ENCODE measurements at regions not wholly inside any gene's neighbourhood (a gene's known extent, or its start where the extent isn't known, plus 50 kb on each side); places are given as distances from the start of the nearest gene placed in this dataset.

GRCh38 chr13:72462726-72463125, 264.7 kb downstream of the MZT1 start:
- H3F3A ChIP-seq (ENCODE audit: insufficient read depth, low read length), result no peaks in the 10 kb centered on the region
- H3K27me3 ChIP-seq (ENCODE audit: insufficient read depth, low read length), result no peaks in the 10 kb centered on the region
- H3K79me2 ChIP-seq (ENCODE audit: insufficient read depth, low read length), result no peaks in the 10 kb centered on the region

GRCh38 chr13:72462166-72462565, 265.3 kb downstream of the MZT1 start:
- Histone ChIP-seq H3K4me2 (ENCODE audit: low read length) (no peak overlapping the region), H3K27me3 (ENCODE audit: insufficient read depth, low read length) (no peaks in the 10 kb centered on the region), H3K4me1 (ENCODE audit: insufficient read depth, low read length, severe bottlenecking) (no peaks in the 10 kb centered on the region), H3K36me3 (ENCODE audit: insufficient read depth, low read length) (no peaks in the 10 kb centered on the region), H3K4me3 (ENCODE audit: low read depth, low read length, poor library complexity, severe bottlenecking) (no peak overlapping the region), H3K9me3 (ENCODE audit: low read length) (no peaks in the 10 kb centered on the region), H2AFZ (ENCODE audit: low read length) (no peak overlapping the region), H3K9me2 (ENCODE audit: low read depth, low read length) (no peaks in the 10 kb centered on the region), H4K20me1 (ENCODE audit: insufficient read depth, low read length) (no peaks in the 10 kb centered on the region), H3K27ac (ENCODE audit: low read depth, low read length, poor library complexity, severe bottlenecking) (no peak overlapping the region), H3K79me2 (ENCODE audit: insufficient read depth, low read length) (no peaks in the 10 kb centered on the region), H3K9ac (ENCODE audit: low read length) (no peak overlapping the region), H3F3A (ENCODE audit: insufficient read depth, low read length) (no peaks in the 10 kb centered on the region)
- TF ChIP-seq CTCF (IDR thresholded peaks at IDR 0.05; ENCODE audit: low read length), result no peak
- TF ChIP-seq EZH2 (IDR thresholded peaks at IDR 0.05; ENCODE audit: borderline replicate concordance, low read length), result no peak

More at GRCh38 chr13:72462726-72463125, 264.7 kb downstream of the MZT1 start:
- Histone ChIP-seq H2AFZ (ENCODE audit: low read length) (no peak overlapping the region), H3K4me3 (ENCODE audit: low read depth, low read length, poor library complexity, severe bottlenecking) (no peak overlapping the region), H3K4me2 (ENCODE audit: low read length) (no peak overlapping the region), H3K9me2 (ENCODE audit: low read depth, low read length) (no peaks in the 10 kb centered on the region), H3K9ac (ENCODE audit: low read length) (no peak overlapping the region), H3K27ac (ENCODE audit: low read depth, low read length, poor library complexity, severe bottlenecking) (no peak overlapping the region), H3K4me1 (ENCODE audit: insufficient read depth, low read length, severe bottlenecking) (no peaks in the 10 kb centered on the region), H3K36me3 (ENCODE audit: insufficient read depth, low read length) (no peaks in the 10 kb centered on the region), H3K9me3 (ENCODE audit: low read length) (no peaks in the 10 kb centered on the region), H4K20me1 (ENCODE audit: insufficient read depth, low read length) (no peaks in the 10 kb centered on the region)
- TF ChIP-seq CTCF (IDR thresholded peaks at IDR 0.05; ENCODE audit: low read length), result no peak
- no peak for TF ChIP-seq EZH2 (IDR thresholded peaks at IDR 0.05; ENCODE audit: borderline replicate concordance, low read length)

- H3K9me2 ChIP-seq (ENCODE audit: low read depth, low read length), result no peaks in the 10 kb centered on the region
- no peak overlapping the region for H2AFZ ChIP-seq (ENCODE audit: low read length)
- H3K36me3 ChIP-seq (ENCODE audit: insufficient read depth, low read length), result no peaks in the 10 kb centered on the region
- H3K27ac ChIP-seq (ENCODE audit: low read depth, low read length, poor library complexity, severe bottlenecking), result no peak overlapping the region
- H3K4me3 ChIP-seq (ENCODE audit: low read depth, low read length, poor library complexity, severe bottlenecking), result no peak overlapping the region
- no peak for TF ChIP-seq CTCF (IDR thresholded peaks at IDR 0.05; ENCODE audit: low read length)
- no peak for TF ChIP-seq EZH2 (IDR thresholded peaks at IDR 0.05; ENCODE audit: borderline replicate concordance, low read length)
- H3K4me2 ChIP-seq (ENCODE audit: low read length), result no peak overlapping the region
- H4K20me1 ChIP-seq (ENCODE audit: insufficient read depth, low read length), result no peaks in the 10 kb centered on the region
- no peaks in the 10 kb centered on the region for H3K79me2 ChIP-seq (ENCODE audit: insufficient read depth, low read length)
- no peaks in the 10 kb centered on the region for H3F3A ChIP-seq (ENCODE audit: insufficient read depth, low read length)
- no peak overlapping the region for H3K9ac ChIP-seq (ENCODE audit: low read length)
- no peaks in the 10 kb centered on the region for H3K9me3 ChIP-seq (ENCODE audit: low read length)
- no peaks in the 10 kb centered on the region for H3K27me3 ChIP-seq (ENCODE audit: insufficient read depth, low read length)
- H3K4me1 ChIP-seq (ENCODE audit: insufficient read depth, low read length, severe bottlenecking), result no peaks in the 10 kb centered on the region
Observed at GRCh38 chr13:72458701-72459100, 268.7 kb downstream of the MZT1 start.

All from OCI-LY1 (cell line).